Osteocyte (in vitro differentiated cells): ENCODE measurements at regions not wholly inside any gene's neighbourhood (a gene's known extent, or its start where the extent isn't known, plus 50 kb on each side); places are given as distances from the start of the nearest gene placed in this dataset.

Experiments
- DNase-seq: peaks from one replicate; pipeline ENCODE4 v3.0.0; 2021; ENCODE audit warnings: mixed read lengths; ENCODE audit not compliant: unreplicated experiment; ENCODE audit errors: extremely low spot score
- H3K27ac Mint-ChIP-seq: one replicate; pipeline ENCODE4 v1.8.0; 2021; ENCODE audit warnings: mild to moderate bottlenecking, mixed read lengths; ENCODE audit not compliant: unreplicated experiment
- H3K27me3 Mint-ChIP-seq: one replicate; pipeline ENCODE4 v1.8.0; 2021; ENCODE audit warnings: mixed read lengths; ENCODE audit not compliant: unreplicated experiment
- H3K36me3 Mint-ChIP-seq: one replicate; pipeline ENCODE4 v1.8.0; 2021; ENCODE audit warnings: mixed read lengths; ENCODE audit not compliant: unreplicated experiment
- H3K4me1 Mint-ChIP-seq: one replicate; pipeline ENCODE4 v1.8.0; 2021; ENCODE audit warnings: mixed read lengths; ENCODE audit not compliant: unreplicated experiment
- H3K4me3 Mint-ChIP-seq: one replicate; pipeline ENCODE4 v1.8.0; 2021; ENCODE audit warnings: mild to moderate bottlenecking, moderate library complexity, mixed read lengths; ENCODE audit not compliant: unreplicated experiment
- H3K9me3 Mint-ChIP-seq: one replicate; pipeline ENCODE4 v1.8.0; 2021; ENCODE audit warnings: mixed read lengths; ENCODE audit not compliant: unreplicated experiment
- CTCF ChIP-seq: fragments of 200-600 bp; sonication (generic); IDR thresholded peaks from 2 replicates; pipeline ENCODE4 v1.5.0; 2021; ENCODE audit warnings: antibody characterized with exemption, mild to moderate bottlenecking, moderate library complexity

GRCh38 chr20:48203252-48203651 lies 418.0 kb upstream of the SULF2 start:
- DNase-seq, result no peak
- H3K9me3 Mint-ChIP-seq, result no peaks in the 10 kb centered on the region
- TF ChIP-seq CTCF, result no peak
- H3K36me3 Mint-ChIP-seq, result no peaks in the 10 kb centered on the region
- no peak overlapping the region for H3K4me3 Mint-ChIP-seq
- no peaks in the 10 kb centered on the region for H3K4me1 Mint-ChIP-seq
- H3K27me3 Mint-ChIP-seq, result peaks cover 43% of the 10 kb centered on the region
- no peak overlapping the region for H3K27ac Mint-ChIP-seq

- no peak overlapping the region for H3K4me3 Mint-ChIP-seq
- no peaks in the 10 kb centered on the region for H3K9me3 Mint-ChIP-seq
- no peak overlapping the region for H3K27ac Mint-ChIP-seq
- no peaks in the 10 kb centered on the region for H3K36me3 Mint-ChIP-seq
- peaks cover 37% of the 10 kb centered on the region for H3K27me3 Mint-ChIP-seq
- DNase-seq, result no peak
- H3K4me1 Mint-ChIP-seq, result no peaks in the 10 kb centered on the region
- TF ChIP-seq CTCF, result no peak
Observed at GRCh38 chr20:48202334-48203113, 417.2 kb upstream of the SULF2 start.

GRCh38 chr20:48201885-48202284 lies 416.6 kb upstream of the SULF2 start:
- no peak overlapping the region for H3K4me3 Mint-ChIP-seq
- H3K27ac Mint-ChIP-seq, result no peak overlapping the region
- H3K4me1 Mint-ChIP-seq, result peaks cover 3% of the 10 kb centered on the region
- H3K27me3 Mint-ChIP-seq, result peaks cover 37% of the 10 kb centered on the region
- no peak for DNase-seq
- no peak for TF ChIP-seq CTCF
- no peaks in the 10 kb centered on the region for H3K36me3 Mint-ChIP-seq
- no peaks in the 10 kb centered on the region for H3K9me3 Mint-ChIP-seq

GRCh38 chr20:48201188-48201587 lies 415.9 kb upstream of the SULF2 start:
- Mint-ChIP-seq H3K4me1 (peaks cover 3% of the 10 kb centered on the region), H3K4me3 (no peak overlapping the region), H3K36me3 (no peaks in the 10 kb centered on the region), H3K27me3 (peaks cover 35% of the 10 kb centered on the region), H3K27ac (no peak overlapping the region), H3K9me3 (no peaks in the 10 kb centered on the region)
- no peak for TF ChIP-seq CTCF
- DNase-seq, result no peak

GRCh38 chr20:48198929-48199451 lies 413.7 kb upstream of the SULF2 start:
- Mint-ChIP-seq H3K36me3 (no peaks in the 10 kb centered on the region), H3K27me3 (peaks cover 40% of the 10 kb centered on the region), H3K4me3 (no peak overlapping the region), H3K27ac (no peak overlapping the region), H3K9me3 (no peaks in the 10 kb centered on the region), H3K4me1 (peaks cover 3% of the 10 kb centered on the region)
- no peak for TF ChIP-seq CTCF
- no peak for DNase-seq
